ENCODE measurements at regions not wholly inside any gene's neighbourhood (a gene's known extent, or its start where the extent isn't known, plus 50 kb on each side); places are given as distances from the start of the nearest gene placed in this dataset.

DNA sequence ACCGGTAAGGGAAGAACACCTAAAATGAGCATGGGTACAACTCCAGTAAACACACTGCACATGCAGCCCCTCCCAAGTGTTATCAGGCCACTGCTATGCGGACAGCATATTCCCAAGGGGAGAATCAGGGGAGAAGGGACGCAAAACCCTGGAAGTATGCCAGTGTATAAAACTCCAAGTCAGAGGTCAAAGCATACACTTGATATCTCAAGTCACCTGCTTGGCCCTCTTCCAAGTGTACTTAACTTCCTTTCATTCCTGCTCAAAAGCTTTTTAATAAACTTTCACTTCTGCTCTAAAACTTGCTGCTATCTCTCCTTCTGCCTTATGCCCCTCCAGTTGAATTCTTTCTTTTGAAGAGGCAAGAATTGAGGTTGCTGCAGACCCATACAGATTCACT lies 408.1 kb downstream of the HTR1A start:
- ATAC-seq = no peak
- H3K9me3 Mint-ChIP-seq = no peaks in the 10 kb centered on the region
- H3K36me3 Mint-ChIP-seq = no peaks in the 10 kb centered on the region
- H3K4me1 Mint-ChIP-seq = no peaks in the 10 kb centered on the region
- H3K27me3 Mint-ChIP-seq = no peaks in the 10 kb centered on the region
- no peak overlapping the region for H3K4me3 Mint-ChIP-seq
- H3K27ac Mint-ChIP-seq = no peak overlapping the region

DNA sequence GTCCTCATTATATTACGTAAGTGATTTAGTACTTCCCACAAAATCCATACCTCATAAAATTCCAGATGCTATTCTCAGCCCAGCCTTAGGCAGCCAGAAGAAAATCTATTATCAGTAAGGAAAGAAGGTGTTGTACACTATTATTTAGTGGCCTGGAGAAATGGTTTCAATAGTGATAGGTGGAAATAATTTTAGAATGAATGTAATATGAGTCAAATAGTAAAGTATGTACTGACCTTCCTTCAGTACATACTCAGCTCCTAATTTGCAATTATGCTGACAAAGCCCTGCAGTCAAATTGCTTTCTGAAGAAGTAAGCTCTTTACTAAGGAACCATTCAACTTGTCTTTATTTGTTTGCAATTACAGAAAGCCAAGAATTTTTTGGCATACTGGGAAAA lies 409.2 kb downstream of the HTR1A start:
- no peak overlapping the region for H3K4me3 Mint-ChIP-seq
- H3K9me3 Mint-ChIP-seq = no peaks in the 10 kb centered on the region
- H3K27ac Mint-ChIP-seq = no peak overlapping the region
- H3K4me1 Mint-ChIP-seq = no peaks in the 10 kb centered on the region
- H3K27me3 Mint-ChIP-seq = no peaks in the 10 kb centered on the region
- ATAC-seq = no peak
- H3K36me3 Mint-ChIP-seq = no peaks in the 10 kb centered on the region

DNA sequence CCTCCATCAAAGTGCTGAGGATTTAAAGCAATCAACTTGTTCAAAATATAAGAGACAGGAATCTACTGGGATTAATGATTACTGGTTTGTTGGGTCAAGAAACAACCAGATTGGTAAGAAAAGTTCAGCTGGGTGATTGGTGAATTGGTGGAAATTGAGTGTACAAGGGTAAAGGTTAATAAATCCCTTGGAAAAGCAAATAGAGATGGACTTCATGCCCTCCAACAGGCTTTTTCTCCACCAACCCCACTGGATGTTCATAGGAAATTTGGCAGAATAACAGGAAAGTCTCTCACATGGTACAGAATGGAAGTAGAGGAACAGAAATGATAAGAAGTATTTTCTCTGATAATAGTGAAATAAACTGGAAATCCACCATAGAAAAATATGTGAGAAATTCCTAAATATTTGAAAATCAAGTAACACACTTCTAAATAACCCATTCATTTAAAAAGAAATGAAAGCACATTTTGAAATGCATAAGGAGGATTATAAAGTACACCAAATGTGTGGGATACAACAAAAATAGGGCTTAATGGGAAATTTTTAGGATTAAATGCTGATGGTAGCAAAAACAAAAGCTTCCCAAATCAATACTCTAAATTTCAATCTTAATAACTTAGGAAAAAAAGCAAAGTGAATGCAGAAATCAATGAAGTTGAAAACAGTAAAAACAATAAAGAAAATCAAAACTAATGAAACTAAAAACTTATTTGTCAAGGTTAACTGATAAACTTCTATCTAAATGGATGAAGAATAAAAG lies 426.2 kb downstream of the HTR1A start:
- Mint-ChIP-seq H3K4me1 (no peaks in the 10 kb centered on the region), H3K4me3 (no peak overlapping the region), H3K36me3 (no peaks in the 10 kb centered on the region), H3K9me3 (peaks cover 14% of the 10 kb centered on the region), H3K27ac (no peak overlapping the region), H3K27me3 (no peaks in the 10 kb centered on the region)
- ATAC-seq = no peak

DNA sequence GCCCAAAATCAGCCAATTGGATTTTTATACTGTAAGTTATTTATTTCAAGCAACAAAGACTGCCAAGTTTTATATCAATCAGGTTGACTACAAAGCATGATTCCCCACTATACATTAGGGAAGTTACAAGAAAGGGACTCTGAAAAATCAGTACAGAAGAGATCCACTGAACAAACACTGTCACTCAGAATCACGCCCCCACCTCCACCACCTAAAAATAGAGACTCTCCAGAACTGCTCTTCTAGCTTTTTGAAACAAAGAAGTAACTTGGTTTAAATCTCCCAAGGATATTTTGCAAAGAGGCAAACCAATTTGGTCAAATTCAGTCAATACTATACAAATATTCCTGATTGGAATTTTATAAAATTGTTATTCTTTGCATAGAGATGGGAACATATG lies 438.0 kb downstream of the HTR1A start:
- H3K9me3 Mint-ChIP-seq = peaks cover 8% of the 10 kb centered on the region
- H3K27me3 Mint-ChIP-seq = no peaks in the 10 kb centered on the region
- no peak overlapping the region for H3K4me3 Mint-ChIP-seq
- no peak overlapping the region for H3K27ac Mint-ChIP-seq
- H3K36me3 Mint-ChIP-seq = no peaks in the 10 kb centered on the region
- ATAC-seq = no peak
- H3K4me1 Mint-ChIP-seq = no peaks in the 10 kb centered on the region

DNA sequence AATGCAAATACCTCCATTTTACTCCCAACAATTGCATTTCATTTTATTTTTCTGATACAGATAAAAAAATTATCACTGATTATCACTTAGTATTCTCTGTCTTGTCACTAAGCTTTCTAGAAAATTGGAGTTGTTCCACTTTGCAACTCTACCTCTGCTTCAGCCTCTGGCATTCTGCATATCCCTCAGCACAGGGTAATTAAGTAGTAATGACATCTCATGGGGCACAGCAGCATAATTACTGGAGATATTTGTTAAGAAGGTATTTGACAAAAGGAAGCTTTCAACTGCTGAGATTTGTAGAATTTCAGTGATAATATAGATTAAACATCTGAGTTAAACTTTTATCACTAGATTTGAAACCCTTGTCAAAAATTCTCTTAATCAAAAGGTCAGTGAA lies 446.2 kb downstream of the HTR1A start:
- ATAC-seq = no peak
- Mint-ChIP-seq H3K27ac (no peak overlapping the region), H3K27me3 (no peaks in the 10 kb centered on the region)

DNA sequence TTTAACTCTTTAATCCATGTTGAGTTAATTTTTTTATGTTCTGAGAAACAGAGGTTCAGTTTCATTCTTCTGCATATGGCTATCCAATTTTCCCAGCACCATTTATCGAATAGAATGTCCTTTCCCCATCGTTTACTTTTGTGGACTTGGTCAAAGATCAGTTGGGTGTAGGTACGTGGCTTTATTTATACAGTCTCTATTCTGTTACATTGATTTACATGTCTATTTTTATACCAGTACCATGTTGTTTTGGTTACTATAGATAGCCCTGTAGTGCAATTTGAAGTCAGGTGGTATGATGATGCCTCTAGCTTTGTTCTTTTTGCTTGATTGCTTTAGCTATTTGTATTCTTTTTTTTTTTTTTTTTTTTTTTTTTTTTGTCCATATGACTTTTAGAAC lies 462.0 kb downstream of the HTR1A start:
- no peaks in the 10 kb centered on the region for H3K36me3 Mint-ChIP-seq

More for the DNA sequence above, 446.2 kb downstream of the HTR1A start:
- no peak overlapping the region for H3K4me3 Mint-ChIP-seq
- no peaks in the 10 kb centered on the region for H3K4me1 Mint-ChIP-seq
- peaks cover 3% of the 10 kb centered on the region for H3K9me3 Mint-ChIP-seq
- H3K36me3 Mint-ChIP-seq = no peaks in the 10 kb centered on the region

DNA sequence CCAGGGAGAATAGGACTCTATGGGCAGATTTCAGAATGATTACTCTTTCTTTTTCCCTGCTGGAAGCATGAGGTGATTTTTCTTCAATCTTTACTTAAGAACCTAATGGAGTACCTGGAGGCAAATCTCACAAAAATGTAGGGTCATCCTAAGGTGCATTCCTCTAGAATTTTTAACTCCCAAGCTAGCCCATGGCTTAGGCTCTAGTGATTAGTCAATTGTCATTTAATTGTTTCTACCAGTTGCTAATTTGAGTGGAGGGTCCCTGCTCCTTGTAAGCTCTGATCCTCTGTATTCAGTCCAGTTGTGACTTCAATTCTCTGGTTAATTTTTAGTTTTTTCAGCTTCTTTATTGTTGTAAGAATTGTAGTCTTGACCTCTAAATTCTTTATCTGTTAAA lies 467.0 kb downstream of the HTR1A start:
- no peak overlapping the region for H3K27ac Mint-ChIP-seq
- H3K4me1 Mint-ChIP-seq = no peaks in the 10 kb centered on the region
- H3K27me3 Mint-ChIP-seq = no peaks in the 10 kb centered on the region
- ATAC-seq = no peak
- H3K9me3 Mint-ChIP-seq = no peaks in the 10 kb centered on the region
- H3K4me3 Mint-ChIP-seq = no peak overlapping the region
- H3K36me3 Mint-ChIP-seq = no peaks in the 10 kb centered on the region

More for the DNA sequence above, 462.0 kb downstream of the HTR1A start:
- Mint-ChIP-seq H3K4me3 (no peak overlapping the region), H3K9me3 (no peaks in the 10 kb centered on the region), H3K27me3 (no peaks in the 10 kb centered on the region), H3K4me1 (no peaks in the 10 kb centered on the region), H3K27ac (no peak overlapping the region)
- no peak for ATAC-seq

DNA sequence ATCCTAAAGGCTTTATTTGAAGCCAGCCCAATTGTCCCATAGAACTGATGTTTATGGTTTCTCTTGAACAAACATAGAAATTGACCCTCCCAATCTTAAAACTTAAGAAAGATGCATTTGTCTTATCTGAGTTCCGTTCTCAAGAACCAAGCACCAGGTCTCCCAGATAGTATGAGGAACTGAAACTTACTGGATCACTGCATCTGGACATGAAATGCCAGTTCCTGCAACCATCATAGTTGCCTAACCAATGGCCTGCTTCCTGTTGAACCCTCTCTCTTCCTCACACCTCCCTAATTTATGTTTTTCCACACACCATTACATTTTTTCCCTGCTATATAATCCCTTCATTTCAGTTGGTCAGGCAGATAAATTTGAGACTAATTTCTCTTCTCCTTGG lies 478.9 kb downstream of the HTR1A start:
- no peaks in the 10 kb centered on the region for H3K4me1 Mint-ChIP-seq
- ATAC-seq = no peak
- H3K36me3 Mint-ChIP-seq = no peaks in the 10 kb centered on the region
- no peak overlapping the region for H3K27ac Mint-ChIP-seq
- H3K9me3 Mint-ChIP-seq = peaks cover 14% of the 10 kb centered on the region
- H3K4me3 Mint-ChIP-seq = no peak overlapping the region
- no peaks in the 10 kb centered on the region for H3K27me3 Mint-ChIP-seq

DNA sequence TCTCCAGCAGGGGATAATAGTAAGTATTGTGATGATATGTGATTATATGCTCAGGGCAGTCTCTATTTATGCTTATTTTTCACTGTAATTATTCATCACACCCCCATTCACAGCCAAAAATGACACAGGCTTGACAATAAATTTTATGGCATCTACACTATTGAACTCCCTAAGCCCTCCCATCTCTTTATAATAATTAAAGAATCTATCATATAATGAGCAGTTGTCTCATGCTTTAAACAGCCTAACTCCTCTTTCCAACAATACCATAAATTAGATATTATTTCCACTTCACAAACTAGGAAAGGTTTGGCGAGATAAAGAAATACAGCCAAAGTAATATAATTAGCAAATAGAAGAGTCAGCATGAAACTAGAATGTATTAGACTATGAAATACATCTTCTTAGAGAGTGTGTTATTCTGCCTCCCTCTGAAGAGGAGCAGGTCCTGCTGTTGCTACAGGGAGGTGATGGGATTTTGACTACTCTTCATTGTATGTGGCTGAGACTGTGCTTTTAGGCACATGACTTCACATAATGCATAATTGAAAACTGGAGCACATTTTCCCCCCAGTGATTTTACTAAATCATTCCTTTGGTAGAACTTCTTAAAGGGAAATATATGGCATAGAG lies 488.8 kb downstream of the HTR1A start:
- Mint-ChIP-seq H3K4me3 (no peak overlapping the region), H3K27ac (no peak overlapping the region)
- ATAC-seq = no peak

DNA sequence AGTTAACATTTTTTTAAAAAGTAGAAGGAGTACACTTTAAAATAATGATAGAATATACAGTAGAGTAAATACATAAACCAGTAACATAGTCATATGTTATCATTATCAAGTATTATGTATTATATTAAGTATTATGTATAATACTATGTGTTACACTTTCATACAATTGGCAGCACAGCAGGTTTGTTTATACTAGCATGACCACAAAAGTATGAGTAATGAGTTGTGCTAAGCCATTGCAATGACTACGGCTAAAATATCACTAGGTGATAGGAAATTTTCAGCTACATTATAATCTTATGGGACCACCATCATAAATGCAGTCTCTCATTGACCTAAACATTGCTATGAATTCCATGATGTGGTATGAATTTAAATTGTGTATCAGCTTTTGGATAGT lies 506.0 kb downstream of the HTR1A start:
- Mint-ChIP-seq H3K4me3 (no peak overlapping the region), H3K27me3 (no peaks in the 10 kb centered on the region), H3K36me3 (no peaks in the 10 kb centered on the region), H3K9me3 (peaks cover 5% of the 10 kb centered on the region), H3K4me1 (no peaks in the 10 kb centered on the region), H3K27ac (no peak overlapping the region)
- ATAC-seq = no peak

More for the DNA sequence above, 488.8 kb downstream of the HTR1A start:
- H3K4me1 Mint-ChIP-seq = no peaks in the 10 kb centered on the region
- H3K9me3 Mint-ChIP-seq = no peaks in the 10 kb centered on the region
- H3K27me3 Mint-ChIP-seq = no peaks in the 10 kb centered on the region
- no peaks in the 10 kb centered on the region for H3K36me3 Mint-ChIP-seq

DNA sequence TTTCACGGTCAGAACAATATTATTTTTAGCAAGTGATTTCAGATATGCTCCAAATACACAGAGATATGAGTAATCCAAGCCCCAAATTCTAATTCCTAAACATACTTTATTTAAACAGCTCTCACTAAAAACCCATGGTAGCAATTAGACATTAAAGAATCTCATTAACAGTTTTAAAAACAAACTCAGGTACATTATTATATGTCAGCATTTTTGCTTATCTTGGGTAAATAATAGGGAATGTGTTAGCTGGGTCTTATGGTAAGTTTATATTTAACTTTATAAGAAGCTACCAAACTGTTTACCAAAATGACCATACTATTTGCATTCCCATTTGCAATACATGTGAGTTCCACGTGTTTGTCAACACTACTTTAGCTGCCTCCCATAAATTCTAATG lies 511.1 kb downstream of the HTR1A start:
- no peak overlapping the region for H3K4me3 Mint-ChIP-seq
- H3K4me1 Mint-ChIP-seq = no peaks in the 10 kb centered on the region
- no peaks in the 10 kb centered on the region for H3K9me3 Mint-ChIP-seq
- no peak overlapping the region for H3K27ac Mint-ChIP-seq
- no peaks in the 10 kb centered on the region for H3K36me3 Mint-ChIP-seq
- no peak for ATAC-seq
- H3K27me3 Mint-ChIP-seq = no peaks in the 10 kb centered on the region

DNA sequence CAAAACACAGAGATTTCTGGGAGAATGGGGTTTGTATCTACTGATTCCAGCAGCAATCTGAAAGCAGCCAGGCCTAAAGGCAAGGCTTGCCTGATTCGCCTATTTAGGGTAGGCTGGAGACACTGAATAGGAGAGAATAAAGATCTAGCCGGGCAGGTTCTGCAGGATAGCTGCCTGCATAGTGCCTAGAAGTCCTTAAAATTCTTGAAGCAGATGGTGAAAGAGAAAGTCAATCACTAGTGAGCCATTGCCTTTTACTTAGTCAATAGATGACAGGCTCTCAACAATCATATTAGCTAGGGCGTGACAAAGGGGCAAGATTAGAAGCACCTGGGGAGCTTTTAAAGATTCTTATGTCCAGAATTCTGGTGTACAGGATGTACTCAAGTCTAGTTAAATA lies 522.7 kb downstream of the HTR1A start:
- Mint-ChIP-seq H3K27me3 (no peaks in the 10 kb centered on the region), H3K27ac (no peak overlapping the region), H3K4me3 (no peak overlapping the region), H3K4me1 (no peaks in the 10 kb centered on the region), H3K36me3 (no peaks in the 10 kb centered on the region), H3K9me3 (peaks cover 3% of the 10 kb centered on the region)
- ATAC-seq = no peak

DNA sequence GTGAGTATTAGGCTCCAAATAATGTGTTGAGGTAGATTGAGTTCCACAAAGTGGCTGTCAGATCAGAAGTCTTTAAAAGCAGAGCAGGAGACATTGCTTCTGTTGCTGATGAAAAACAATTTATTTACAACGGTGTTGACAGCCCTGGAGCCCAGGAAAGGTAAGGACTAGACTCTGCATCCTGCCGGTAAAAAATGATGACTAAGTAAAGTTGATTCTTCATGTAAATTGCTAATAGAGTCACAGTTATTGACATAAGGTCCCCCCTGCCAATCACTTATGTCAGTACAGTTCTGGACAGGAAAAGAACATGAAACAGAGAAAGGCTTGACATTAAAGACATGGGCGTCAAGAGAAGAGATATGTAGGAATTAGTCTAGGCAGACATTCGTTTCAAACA lies 552.5 kb downstream of the HTR1A start:
- H3K27ac Mint-ChIP-seq = no peak overlapping the region
- H3K4me1 Mint-ChIP-seq = no peaks in the 10 kb centered on the region
- H3K9me3 Mint-ChIP-seq = peaks cover 2% of the 10 kb centered on the region
- H3K4me3 Mint-ChIP-seq = no peak overlapping the region
- H3K27me3 Mint-ChIP-seq = no peaks in the 10 kb centered on the region
- H3K36me3 Mint-ChIP-seq = no peaks in the 10 kb centered on the region
- ATAC-seq = no peak

DNA sequence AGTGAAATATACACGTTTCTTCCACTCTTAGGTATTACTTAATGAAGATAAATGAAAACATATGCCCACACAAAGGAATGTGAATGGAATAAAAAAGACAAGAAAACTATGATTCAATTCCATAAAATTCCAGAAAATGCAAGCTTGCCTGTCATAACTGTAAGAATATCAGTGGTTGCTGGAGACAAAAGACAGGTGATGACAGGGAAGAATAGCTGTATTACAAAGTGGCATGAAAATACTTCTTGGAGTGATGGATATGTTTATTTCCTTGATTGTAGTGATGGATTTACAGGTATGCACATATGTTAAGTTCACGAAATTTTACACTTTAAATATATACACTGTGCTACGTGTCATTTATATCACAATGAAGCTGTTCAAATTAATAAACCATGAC lies 553.3 kb downstream of the HTR1A start:
- H3K4me1 Mint-ChIP-seq = no peaks in the 10 kb centered on the region
- no peaks in the 10 kb centered on the region for H3K36me3 Mint-ChIP-seq
- H3K27me3 Mint-ChIP-seq = no peaks in the 10 kb centered on the region
- no peak for ATAC-seq
- H3K9me3 Mint-ChIP-seq = no peaks in the 10 kb centered on the region
- no peak overlapping the region for H3K4me3 Mint-ChIP-seq
- H3K27ac Mint-ChIP-seq = no peak overlapping the region

DNA sequence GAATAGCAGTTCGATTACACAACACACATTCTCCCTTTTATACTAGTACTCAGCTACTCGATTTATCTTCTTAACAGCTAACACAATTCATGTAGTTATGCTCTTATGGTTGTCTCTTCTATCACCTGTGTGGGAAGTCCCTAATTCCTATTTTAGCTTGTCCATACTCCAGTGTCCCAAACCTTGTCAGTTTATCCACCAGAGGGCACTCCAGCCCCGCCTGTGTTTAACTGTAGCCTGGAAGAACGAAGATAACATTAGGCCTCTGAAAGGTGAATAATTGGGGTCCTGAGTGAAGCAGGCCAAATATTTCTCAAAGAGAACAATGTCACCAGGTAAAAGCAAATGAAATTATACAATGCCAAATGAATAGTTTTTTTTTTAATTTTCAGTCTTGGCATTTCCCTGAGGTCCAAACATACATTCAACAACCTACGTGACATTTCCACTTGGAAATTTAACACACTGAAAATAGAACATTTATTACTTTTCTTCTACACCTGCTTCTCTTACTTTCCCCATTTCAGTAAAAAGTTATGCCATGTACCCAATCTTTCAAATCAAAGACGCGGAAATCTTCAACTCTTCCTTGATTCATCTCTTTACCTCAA lies 560.7 kb downstream of the HTR1A start:
- no peak overlapping the region for H3K27ac Mint-ChIP-seq
- ATAC-seq = no peak
- H3K9me3 Mint-ChIP-seq = peaks cover 4% of the 10 kb centered on the region
- H3K4me1 Mint-ChIP-seq = no peaks in the 10 kb centered on the region
- H3K27me3 Mint-ChIP-seq = no peaks in the 10 kb centered on the region
- H3K4me3 Mint-ChIP-seq = no peak overlapping the region
- H3K36me3 Mint-ChIP-seq = no peaks in the 10 kb centered on the region

DNA sequence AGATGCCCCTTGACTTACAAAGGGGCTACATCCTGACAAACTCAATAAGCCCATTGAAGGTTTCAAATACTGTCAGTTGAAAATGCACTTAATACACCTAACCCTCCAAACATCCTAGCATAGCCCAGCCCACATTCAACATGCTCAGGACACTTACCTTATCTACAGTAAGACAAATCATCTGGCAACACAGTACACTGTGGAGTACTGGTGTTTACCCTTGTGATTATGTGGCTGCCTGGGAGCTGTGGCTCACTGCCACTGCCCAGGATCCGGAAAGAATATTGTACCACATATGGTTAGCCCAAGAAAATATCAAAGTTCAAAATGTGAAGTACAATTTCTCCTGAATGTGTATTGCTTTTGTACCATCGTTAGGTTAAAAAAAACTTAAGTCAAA lies 562.2 kb downstream of the HTR1A start:
- H3K9me3 Mint-ChIP-seq = peaks cover 6% of the 10 kb centered on the region
- ATAC-seq = no peak

More for the DNA sequence above, 562.2 kb downstream of the HTR1A start:
- no peak overlapping the region for H3K27ac Mint-ChIP-seq
- H3K27me3 Mint-ChIP-seq = no peaks in the 10 kb centered on the region
- no peak overlapping the region for H3K4me3 Mint-ChIP-seq
- no peaks in the 10 kb centered on the region for H3K4me1 Mint-ChIP-seq
- no peaks in the 10 kb centered on the region for H3K36me3 Mint-ChIP-seq

Data from stimulated activated memory B cell treated with anti-CD40 and anti-IgM and Interleukin-4, amounts not matched to agents 10 μg/mL and 1 μg/mL and 100 μg/mL, for 72 hours (primary cell).